Omental fat pad (tissue), 3 donors: ENCODE measurements at regions not wholly inside any gene's neighbourhood (a gene's known extent, or its start where the extent isn't known, plus 50 kb on each side); places are given as distances from the start of the nearest gene placed in this dataset.

ENCODE experiments used
- ATAC-seq: fragments of 150-250 bp; one replicate; pipeline ENCODE4 v1.9.1; 2016; ENCODE audit warnings: mild to moderate bottlenecking, moderate library complexity; ENCODE audit not compliant: low FRiP score
- DNase-seq: peaks from one replicate; pipeline ENCODE4 v3.0.0-alpha.2; 2019; ENCODE audit warnings: low spot score
- TF ChIP-seq, protein P1 (sequence below), 3 donors: fragments of 450-650 bp; IDR thresholded peaks; one replicate each; pipeline ENCODE4 v1.5.1; 2016 to 2017; ENCODE audit warnings: antibody characterized with exemption in 3 of 3, mild to moderate bottlenecking in 3 of 3, moderate library complexity in 2 of 3

GRCh38 chr9:90310521-90310876 lies 332.1 kb downstream of the DIRAS2 start:
- no peak for DNase-seq
- ATAC-seq, result no peak
- TF ChIP-seq, protein P1, sequence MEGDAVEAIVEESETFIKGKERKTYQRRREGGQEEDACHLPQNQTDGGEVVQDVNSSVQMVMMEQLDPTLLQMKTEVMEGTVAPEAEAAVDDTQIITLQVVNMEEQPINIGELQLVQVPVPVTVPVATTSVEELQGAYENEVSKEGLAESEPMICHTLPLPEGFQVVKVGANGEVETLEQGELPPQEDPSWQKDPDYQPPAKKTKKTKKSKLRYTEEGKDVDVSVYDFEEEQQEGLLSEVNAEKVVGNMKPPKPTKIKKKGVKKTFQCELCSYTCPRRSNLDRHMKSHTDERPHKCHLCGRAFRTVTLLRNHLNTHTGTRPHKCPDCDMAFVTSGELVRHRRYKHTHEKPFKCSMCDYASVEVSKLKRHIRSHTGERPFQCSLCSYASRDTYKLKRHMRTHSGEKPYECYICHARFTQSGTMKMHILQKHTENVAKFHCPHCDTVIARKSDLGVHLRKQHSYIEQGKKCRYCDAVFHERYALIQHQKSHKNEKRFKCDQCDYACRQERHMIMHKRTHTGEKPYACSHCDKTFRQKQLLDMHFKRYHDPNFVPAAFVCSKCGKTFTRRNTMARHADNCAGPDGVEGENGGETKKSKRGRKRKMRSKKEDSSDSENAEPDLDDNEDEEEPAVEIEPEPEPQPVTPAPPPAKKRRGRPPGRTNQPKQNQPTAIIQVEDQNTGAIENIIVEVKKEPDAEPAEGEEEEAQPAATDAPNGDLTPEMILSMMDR (IDR thresholded peaks at IDR 0.05), result no peak

- ATAC-seq (no peak), DNase-seq (no peak)
- TF ChIP-seq, protein P1 (IDR thresholded peaks at IDR 0.05), result no peak
These were observed 330.8 kb downstream of the DIRAS2 start for GRCh38 chr9:90311811-90312210.

- TF ChIP-seq, protein P1 (IDR thresholded peaks at IDR 0.05), result no peak
- ATAC-seq, result no peak
- DNase-seq, result no peak
These were observed 320.3 kb downstream of the DIRAS2 start for GRCh38 chr9:90322296-90322695.

GRCh38 chr9:90325913-90326653 lies 316.5 kb downstream of the DIRAS2 start:
- TF ChIP-seq, protein P1 (IDR thresholded peaks at IDR 0.05), result no peak
- no peak for DNase-seq
- no peak for ATAC-seq

GRCh38 chr9:90330231-90330630 lies 312.4 kb downstream of the DIRAS2 start:
- TF ChIP-seq, protein P1 (IDR thresholded peaks at IDR 0.05), result no peak
- DNase-seq (no peak), ATAC-seq (no peak)

- DNase-seq (no peak), ATAC-seq (peak; percentile 70)
- TF ChIP-seq, protein P1 (IDR thresholded peaks at IDR 0.05), result no peak
These were observed 310.6 kb downstream of the DIRAS2 start for GRCh38 chr9:90331826-90332575.

- TF ChIP-seq, protein P1 (IDR thresholded peaks at IDR 0.05), result no peak
- ATAC-seq (no peak), DNase-seq (no peak)
These were observed 309.4 kb downstream of the DIRAS2 start for GRCh38 chr9:90333226-90333625.
